OCI-LY1 (cell line): ENCODE measurements at regions not wholly inside any gene's neighbourhood (a gene's known extent, or its start where the extent isn't known, plus 50 kb on each side); places are given as distances from the start of the nearest gene placed in this dataset.

Experiments
- H2AFZ ChIP-seq: fragments of 200-600 bp; sonication (generic), shearing (Covaris generic); 2 replicates; pipeline ENCODE4 v1.6.0; 2014; ENCODE audit warnings: antibody characterized with exemption, mild to moderate bottlenecking, low read length
- H3F3A ChIP-seq: fragments of 200-600 bp; sonication (generic), shearing (Covaris generic); 2 replicates; pipeline ENCODE4 v1.6.0; 2014; ENCODE audit warnings: mild to moderate bottlenecking, antibody characterized with exemption, low read length, moderate library complexity; ENCODE audit not compliant: insufficient read depth
- H3K27ac ChIP-seq: fragments of 200-600 bp; sonication (generic); 2 replicates; pipeline ENCODE4 v1.5.1; 2014; ENCODE audit warnings: low read length, mixed run types, mild to moderate bottlenecking, low read depth; ENCODE audit not compliant: poor library complexity, severe bottlenecking
- H3K27me3 ChIP-seq: fragments of 200-600 bp; sonication (generic); 2 replicates; pipeline ENCODE4 v1.6.0; 2014; ENCODE audit warnings: antibody characterized with exemption, mild to moderate bottlenecking, low read length, moderate library complexity; ENCODE audit not compliant: insufficient read depth
- H3K36me3 ChIP-seq: fragments of 200-600 bp; sonication (generic); 2 replicates; pipeline ENCODE4 v1.6.1; 2014; ENCODE audit warnings: mild to moderate bottlenecking, antibody characterized with exemption, low read length, moderate library complexity, mixed read lengths; ENCODE audit not compliant: insufficient read depth
- H3K4me1 ChIP-seq: fragments of 200-600 bp; sonication (generic); 2 replicates; pipeline ENCODE4 v1.5.1; 2014; ENCODE audit warnings: mild to moderate bottlenecking, low read length, moderate library complexity; ENCODE audit not compliant: insufficient read depth, severe bottlenecking
- H3K4me2 ChIP-seq: fragments of 200-600 bp; sonication (generic), shearing (Covaris generic); 2 replicates; pipeline ENCODE4 v1.6.1; 2014; ENCODE audit warnings: low read length
- H3K4me3 ChIP-seq: fragments of 200-600 bp; sonication (generic); 2 replicates; pipeline ENCODE4 v1.5.1; 2014; ENCODE audit warnings: low read length, low read depth, mild to moderate bottlenecking, mixed read lengths; ENCODE audit not compliant: poor library complexity, severe bottlenecking
- H3K79me2 ChIP-seq: fragments of 200-600 bp; shearing (Covaris generic); 2 replicates; pipeline ENCODE4 v1.6.1; 2016; ENCODE audit warnings: mixed run types, low read length, mixed read lengths; ENCODE audit not compliant: insufficient read depth
- H3K9ac ChIP-seq: fragments of 200-600 bp; sonication (generic), shearing (Covaris generic); 2 replicates; pipeline ENCODE4 v1.6.1; 2014; ENCODE audit warnings: mild to moderate bottlenecking, low read length, mixed read lengths
- H3K9me2 ChIP-seq: fragments of 200-600 bp; sonication (generic), shearing (Covaris generic); 2 replicates; pipeline ENCODE4 v1.6.1; 2014; ENCODE audit warnings: low read depth, mild to moderate bottlenecking, low read length, mixed read lengths
- H3K9me3 ChIP-seq: fragments of 200-600 bp; shearing (Covaris generic); 2 replicates; pipeline ENCODE4 v1.6.1; 2014; ENCODE audit warnings: low read length, mixed read lengths
- H4K20me1 ChIP-seq: fragments of 200-600 bp; sonication (generic), shearing (Covaris generic); 2 replicates; pipeline ENCODE4 v1.6.0; 2016; ENCODE audit warnings: mild to moderate bottlenecking, low read length; ENCODE audit not compliant: insufficient read depth
- EZH2 ChIP-seq: fragments of 200-600 bp; sonication (generic), shearing (Covaris generic); IDR thresholded peaks from 2 replicates; pipeline ENCODE4 v1.8.0; 2017; ENCODE audit warnings: borderline replicate concordance, mixed run types, mild to moderate bottlenecking, antibody characterized with exemption, low read length, moderate library complexity, mixed read lengths
- TF ChIP-seq, protein P1 (sequence below): fragments of 200-600 bp; sonication (generic), shearing (Covaris generic); IDR thresholded peaks from 2 replicates; pipeline ENCODE4 v1.5.1; 2017; ENCODE audit warnings: mild to moderate bottlenecking, antibody characterized with exemption, low read length, moderate library complexity, mixed read lengths

DNA sequence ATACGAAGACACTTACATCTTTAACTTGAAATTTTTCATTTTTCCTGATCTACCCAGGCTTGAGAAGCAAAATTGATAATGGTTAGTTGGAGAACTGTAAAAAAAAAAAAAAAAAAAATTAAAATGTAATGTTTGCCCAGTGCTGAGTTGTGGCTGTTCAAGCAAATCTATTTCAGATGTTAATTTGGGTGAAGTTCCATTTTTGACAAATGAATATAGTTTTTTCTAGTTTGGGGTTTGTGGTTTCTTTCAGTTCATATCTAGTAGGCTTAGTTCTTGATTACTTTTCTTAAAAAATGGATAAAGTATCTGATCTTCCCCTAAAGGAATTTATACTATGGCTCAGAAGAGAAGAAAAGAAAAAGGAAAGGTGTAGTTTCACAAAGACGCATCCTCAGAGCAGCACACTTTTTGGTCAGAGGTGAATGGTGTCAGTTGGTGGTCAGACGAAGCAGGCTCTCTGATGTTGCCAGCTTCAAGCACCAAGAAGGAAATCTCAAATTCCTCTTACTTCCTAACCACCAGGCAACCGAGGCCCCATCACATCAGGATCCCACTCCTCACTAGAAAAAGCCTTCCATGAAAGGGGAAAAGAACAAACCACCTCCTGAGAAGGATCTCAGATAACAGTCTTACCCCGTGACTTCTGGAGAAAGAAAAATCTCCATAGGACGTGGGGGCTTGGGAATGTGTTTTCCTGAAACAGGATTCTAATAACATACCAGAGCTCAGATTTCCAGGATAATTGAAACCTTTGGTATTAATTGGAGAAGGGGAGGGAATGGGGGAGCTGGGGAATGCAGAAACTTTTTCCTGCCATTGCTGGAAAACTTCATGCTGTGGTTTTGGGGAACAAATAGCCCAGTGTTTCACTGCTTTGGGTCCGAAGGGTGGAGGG lies 396.2 kb downstream of the CD83 start:
- no peak overlapping the region for H3K27ac ChIP-seq
- no peaks in the 10 kb centered on the region for H3K27me3 ChIP-seq
- H3K9me2 ChIP-seq, result no peaks in the 10 kb centered on the region
- H3K4me2 ChIP-seq, result no peak overlapping the region
- no peak overlapping the region for H3K9ac ChIP-seq
- TF ChIP-seq EZH2, result no peak
- TF ChIP-seq, protein P1, sequence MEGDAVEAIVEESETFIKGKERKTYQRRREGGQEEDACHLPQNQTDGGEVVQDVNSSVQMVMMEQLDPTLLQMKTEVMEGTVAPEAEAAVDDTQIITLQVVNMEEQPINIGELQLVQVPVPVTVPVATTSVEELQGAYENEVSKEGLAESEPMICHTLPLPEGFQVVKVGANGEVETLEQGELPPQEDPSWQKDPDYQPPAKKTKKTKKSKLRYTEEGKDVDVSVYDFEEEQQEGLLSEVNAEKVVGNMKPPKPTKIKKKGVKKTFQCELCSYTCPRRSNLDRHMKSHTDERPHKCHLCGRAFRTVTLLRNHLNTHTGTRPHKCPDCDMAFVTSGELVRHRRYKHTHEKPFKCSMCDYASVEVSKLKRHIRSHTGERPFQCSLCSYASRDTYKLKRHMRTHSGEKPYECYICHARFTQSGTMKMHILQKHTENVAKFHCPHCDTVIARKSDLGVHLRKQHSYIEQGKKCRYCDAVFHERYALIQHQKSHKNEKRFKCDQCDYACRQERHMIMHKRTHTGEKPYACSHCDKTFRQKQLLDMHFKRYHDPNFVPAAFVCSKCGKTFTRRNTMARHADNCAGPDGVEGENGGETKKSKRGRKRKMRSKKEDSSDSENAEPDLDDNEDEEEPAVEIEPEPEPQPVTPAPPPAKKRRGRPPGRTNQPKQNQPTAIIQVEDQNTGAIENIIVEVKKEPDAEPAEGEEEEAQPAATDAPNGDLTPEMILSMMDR, result no peak
- H3K4me1 ChIP-seq, result no peaks in the 10 kb centered on the region
- no peaks in the 10 kb centered on the region for H3K9me3 ChIP-seq
- H3K4me3 ChIP-seq, result no peak overlapping the region
- no peaks in the 10 kb centered on the region for H4K20me1 ChIP-seq
- H2AFZ ChIP-seq, result no peak overlapping the region
- H3K36me3 ChIP-seq, result no peaks in the 10 kb centered on the region
- H3F3A ChIP-seq, result no peaks in the 10 kb centered on the region
- no peaks in the 10 kb centered on the region for H3K79me2 ChIP-seq

DNA sequence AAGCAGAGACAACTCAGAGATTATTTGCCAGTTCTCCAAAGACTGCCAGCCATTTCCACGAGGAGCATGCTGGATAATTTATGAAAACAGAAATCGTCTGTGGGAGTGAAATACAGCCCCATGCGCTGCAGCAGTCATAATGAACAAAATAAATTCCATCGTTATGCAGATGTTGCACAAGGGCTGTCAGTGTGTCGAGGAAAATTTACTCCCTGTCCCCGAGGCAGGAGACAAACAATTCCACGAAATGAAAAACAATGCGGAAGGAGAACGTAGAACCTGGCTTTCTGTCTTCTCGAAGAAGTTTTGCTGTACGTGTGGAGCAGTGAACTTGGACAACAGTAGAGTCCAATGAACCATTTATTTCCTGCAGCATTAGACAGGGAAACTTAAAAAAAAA lies 399.4 kb downstream of the CD83 start:
- TF ChIP-seq, protein P1, result no peak
- no peak for TF ChIP-seq EZH2
- Histone ChIP-seq H3F3A (no peaks in the 10 kb centered on the region), H3K27ac (no peak overlapping the region), H2AFZ (no peak overlapping the region), H3K9me2 (no peaks in the 10 kb centered on the region), H3K9ac (no peak overlapping the region), H3K27me3 (no peaks in the 10 kb centered on the region), H3K36me3 (no peaks in the 10 kb centered on the region), H3K9me3 (no peaks in the 10 kb centered on the region), H3K4me1 (no peaks in the 10 kb centered on the region), H3K4me2 (no peak overlapping the region), H3K4me3 (no peak overlapping the region), H3K79me2 (no peaks in the 10 kb centered on the region), H4K20me1 (no peaks in the 10 kb centered on the region)

DNA sequence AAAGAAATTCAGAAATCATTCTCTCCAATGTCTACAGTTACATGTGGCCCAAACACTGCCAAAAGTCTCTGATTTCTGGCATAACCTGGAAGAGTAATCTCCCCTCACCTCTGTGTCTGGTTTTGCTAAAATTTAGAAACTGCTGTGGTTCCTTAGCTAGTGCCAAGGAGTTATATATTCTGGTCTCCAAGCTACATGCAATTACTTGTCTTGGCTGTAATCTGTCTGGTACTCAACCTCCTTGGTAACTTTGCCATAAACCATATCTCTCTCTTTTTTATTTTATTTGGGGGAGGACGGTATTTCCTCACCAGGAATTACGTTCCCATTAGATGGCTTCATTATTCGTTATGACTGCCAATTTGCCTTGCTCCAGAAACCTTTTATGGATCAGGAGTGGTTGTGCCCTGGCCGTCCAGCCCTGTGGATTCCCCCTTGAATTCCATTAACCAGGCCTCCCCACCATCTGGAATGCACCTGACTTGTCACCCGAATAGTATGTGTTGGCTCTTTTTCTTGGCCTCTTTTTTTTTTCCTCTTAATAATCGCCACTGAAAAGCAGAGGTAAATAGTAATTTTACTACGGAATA lies 400.0 kb downstream of the CD83 start:
- H3F3A ChIP-seq, result no peaks in the 10 kb centered on the region
- no peaks in the 10 kb centered on the region for H3K79me2 ChIP-seq
- H4K20me1 ChIP-seq, result no peaks in the 10 kb centered on the region
- no peak overlapping the region for H2AFZ ChIP-seq
- H3K27me3 ChIP-seq, result no peaks in the 10 kb centered on the region
- H3K27ac ChIP-seq, result no peak overlapping the region
- no peaks in the 10 kb centered on the region for H3K9me2 ChIP-seq
- H3K4me2 ChIP-seq, result no peak overlapping the region
- no peaks in the 10 kb centered on the region for H3K36me3 ChIP-seq
- TF ChIP-seq EZH2, result no peak
- TF ChIP-seq, protein P1, result no peak
- no peaks in the 10 kb centered on the region for H3K9me3 ChIP-seq
- H3K9ac ChIP-seq, result no peak overlapping the region
- no peaks in the 10 kb centered on the region for H3K4me1 ChIP-seq
- no peak overlapping the region for H3K4me3 ChIP-seq
